Stimulated activated CD4-positive, alpha-beta T cell treated with anti-CD3 and anti-CD28 coated beads, Interleukin-1b, Interleukin-23, amount 100 ng/mL, for 48 hours (primary cell): ENCODE measurements at regions not wholly inside any gene's neighbourhood (a gene's known extent, or its start where the extent isn't known, plus 50 kb on each side); places are given as distances from the start of the nearest gene placed in this dataset.

Experiments
- DNase-seq: peaks from one replicate; pipeline ENCODE4 v3.0.0-alpha.2; 2020

- no peak for DNase-seq
Observed at GRCh38 chr4:112852601-112853000, 196.9 kb upstream of the ANK2 start.

GRCh38 chr4:112853662-112854256 lies 195.7 kb upstream of the ANK2 start:
- no peak for DNase-seq

- DNase-seq = no peak
Observed at GRCh38 chr4:112854420-112854819, 195.0 kb upstream of the ANK2 start.

- DNase-seq = no peak
Observed at GRCh38 chr4:112855058-112855457, 194.4 kb upstream of the ANK2 start.

GRCh38 chr4:112857461-112857860 lies 192.0 kb upstream of the ANK2 start:
- DNase-seq = no peak

DNA sequence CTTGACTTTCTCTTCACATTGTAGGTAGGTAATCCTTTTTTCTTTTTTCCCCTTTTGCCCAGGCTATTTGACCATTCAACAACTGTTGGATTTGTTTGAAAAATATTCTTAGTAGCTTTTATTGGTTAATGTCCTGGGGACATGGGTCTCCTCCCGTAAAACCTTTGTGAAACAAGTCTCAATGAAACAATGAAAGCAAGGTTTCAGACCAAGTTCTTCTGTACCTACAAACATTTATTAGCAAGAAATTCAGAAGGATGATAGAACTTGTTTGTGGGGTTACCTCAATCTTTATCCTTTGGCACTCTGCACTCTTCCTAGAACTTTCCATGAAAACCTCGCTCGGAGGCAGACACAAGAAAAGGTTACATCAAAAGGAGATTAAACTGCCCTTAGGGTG lies 190.7 kb upstream of the ANK2 start:
- no peak for DNase-seq

DNA sequence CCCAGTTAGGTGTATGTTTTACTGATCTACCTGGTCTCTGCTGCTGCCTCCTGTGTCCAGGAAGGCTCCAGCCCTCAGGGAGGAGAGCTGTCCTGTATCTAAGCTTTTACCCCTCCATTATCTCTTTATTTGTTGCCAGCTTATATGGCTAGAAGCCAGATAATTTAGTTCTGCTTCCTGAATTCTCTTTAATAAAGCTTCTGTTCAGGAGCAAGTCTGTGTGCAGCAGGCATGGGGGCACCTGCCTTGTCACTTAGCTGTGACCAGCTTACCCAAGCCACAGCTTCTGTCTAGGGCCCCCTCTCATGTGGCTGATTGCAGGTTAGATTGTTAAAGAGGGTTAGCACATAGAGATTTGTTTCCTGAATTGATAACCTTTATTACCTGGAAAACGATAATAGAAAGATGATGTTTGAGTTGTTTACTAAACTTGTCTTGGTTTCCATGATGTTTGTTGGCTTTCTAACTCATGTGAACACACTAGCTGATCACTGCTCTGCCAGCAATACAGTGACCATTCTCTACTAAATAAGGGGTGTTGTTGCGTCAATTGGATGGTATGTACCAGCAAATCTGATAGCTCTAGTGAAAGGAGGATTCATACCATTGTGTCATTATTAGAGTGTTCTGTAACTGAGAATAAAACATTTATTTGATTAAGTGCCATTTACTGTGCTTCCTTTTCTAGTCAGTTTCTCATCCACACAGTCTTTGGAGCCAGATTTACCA lies 189.8 kb upstream of the ANK2 start:
- DNase-seq = no peak

- no peak for DNase-seq
Observed at GRCh38 chr4:112860830-112861690, 188.4 kb upstream of the ANK2 start.

DNA sequence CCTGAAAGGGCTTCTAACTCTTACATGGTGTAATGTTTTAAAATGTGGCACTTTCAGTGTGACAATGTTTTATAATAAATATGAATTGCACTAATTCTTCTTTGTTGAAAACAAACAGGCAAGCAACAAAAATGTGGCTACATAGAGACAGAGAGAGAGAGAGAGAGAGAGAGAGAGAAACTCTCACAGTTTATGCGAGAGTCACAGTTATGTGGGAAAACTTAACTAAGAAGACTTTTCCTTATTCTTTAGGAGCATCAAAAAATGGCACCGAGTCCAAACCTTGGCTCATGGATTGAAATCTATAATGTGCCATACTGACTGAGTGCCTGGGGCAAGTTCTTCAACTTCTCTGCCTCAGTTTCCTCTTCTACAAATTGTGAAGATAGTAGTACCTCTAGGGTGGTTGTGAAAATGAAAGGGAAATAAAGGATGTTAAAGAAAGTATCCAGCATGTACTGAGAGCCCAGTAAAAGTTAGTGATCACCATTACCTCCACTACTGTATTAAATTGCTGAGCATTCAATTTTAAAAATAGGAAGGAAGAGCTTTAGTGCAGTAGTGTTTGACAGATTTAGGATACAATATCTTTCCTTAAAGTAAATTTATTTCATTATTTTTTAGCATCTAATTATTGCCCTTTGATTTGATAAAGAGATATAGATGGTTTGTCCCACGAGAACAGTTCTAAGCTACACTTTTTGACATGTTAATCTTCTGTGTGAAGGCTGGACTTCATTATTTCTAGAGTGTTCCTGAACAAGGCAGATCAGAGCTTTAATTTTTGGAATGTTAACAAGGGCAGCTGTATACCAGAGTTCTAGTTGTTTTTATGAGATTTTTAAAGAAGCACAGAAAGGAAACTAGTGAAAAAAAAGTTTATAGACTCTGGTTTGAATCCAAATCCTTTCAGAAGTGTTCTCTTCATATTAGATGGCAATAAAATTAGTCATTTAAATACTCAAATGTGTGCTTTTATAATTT lies 187.5 kb upstream of the ANK2 start:
- DNase-seq = no peak

GRCh38 chr4:112865443-112865842 lies 184.0 kb upstream of the ANK2 start:
- no peak for DNase-seq

DNA sequence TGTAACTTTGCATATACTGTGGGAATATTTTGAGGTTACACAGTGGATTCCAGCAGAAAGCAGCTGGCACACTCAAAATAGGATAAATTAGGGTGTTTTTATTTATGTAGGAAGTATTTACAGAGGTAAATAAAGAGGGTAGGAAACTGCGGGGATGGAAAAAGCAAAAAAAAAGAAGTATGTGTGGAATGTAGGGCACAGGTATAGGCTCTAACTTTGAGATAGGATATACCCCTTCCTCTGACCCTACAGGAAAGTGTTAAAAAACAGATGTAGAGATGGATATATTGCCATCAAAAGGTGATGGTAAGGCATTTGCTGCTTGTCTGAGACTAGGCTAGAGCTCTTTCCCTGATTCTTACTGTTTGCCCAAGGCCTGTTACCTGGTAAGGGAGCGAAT lies 173.1 kb upstream of the ANK2 start:
- DNase-seq = no peak

GRCh38 chr4:112881842-112882241 lies 167.6 kb upstream of the ANK2 start:
- DNase-seq = no peak

DNA sequence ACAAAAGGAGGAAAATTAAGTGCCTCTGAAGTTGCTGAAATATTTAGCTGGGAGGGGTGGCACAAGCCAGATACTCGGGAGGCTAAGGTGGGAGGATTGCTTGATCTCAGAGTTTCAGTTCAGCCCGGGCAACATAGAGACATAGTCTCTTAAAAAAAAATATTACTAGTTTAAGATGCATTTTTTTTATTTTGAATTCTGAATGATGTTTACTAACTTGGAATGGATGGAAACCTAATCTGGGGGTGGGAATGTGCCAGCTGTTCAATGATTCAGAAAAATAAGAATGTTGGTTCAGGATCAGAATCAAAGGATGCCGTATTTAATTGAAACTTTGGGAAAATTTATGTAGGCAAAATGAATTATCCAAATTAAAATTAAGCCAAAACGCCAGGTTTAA lies 167.2 kb upstream of the ANK2 start:
- no peak for DNase-seq

DNA sequence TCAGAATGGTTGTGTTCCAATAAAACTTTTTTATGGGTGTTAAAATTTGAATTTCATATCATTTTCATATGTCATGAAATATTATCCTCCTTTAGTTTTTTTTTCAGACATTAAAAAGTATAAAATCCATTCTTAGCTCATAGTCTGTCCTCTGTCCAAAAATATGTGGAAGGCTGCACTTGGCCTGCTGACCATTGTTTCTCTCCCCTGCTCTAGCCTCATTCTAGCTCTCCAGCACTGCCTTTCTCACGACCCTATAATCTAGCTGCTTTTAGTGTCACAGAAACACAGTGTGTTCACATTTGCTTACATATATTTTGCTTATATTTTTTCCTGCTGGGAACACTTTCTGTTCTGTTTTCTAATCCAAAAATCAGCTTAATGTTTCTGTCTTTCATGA lies 165.0 kb upstream of the ANK2 start:
- DNase-seq = no peak

- DNase-seq = no peak
Observed at GRCh38 chr4:112885897-112886296, 163.6 kb upstream of the ANK2 start.

- DNase-seq = no peak
Observed at GRCh38 chr4:112888622-112889021, 160.8 kb upstream of the ANK2 start.

DNA sequence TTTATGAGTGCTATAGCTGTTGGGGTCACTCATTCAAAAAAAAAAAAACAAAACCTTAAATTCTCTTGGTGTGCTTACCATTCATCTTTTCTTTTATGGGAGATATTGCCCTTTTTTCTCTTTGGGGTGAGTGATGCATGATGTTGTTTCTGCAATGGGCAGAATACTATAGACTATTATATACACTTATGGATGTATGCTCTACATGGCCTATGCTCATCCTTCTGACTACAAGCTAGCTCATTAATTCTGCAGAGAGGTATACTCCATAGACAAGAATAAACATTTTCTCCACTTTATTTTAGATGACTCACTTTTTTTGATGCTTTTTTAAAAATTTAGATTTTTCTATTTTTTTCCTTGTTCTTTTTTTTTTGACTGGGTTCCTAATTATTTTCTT lies 160.3 kb upstream of the ANK2 start:
- DNase-seq = no peak

DNA sequence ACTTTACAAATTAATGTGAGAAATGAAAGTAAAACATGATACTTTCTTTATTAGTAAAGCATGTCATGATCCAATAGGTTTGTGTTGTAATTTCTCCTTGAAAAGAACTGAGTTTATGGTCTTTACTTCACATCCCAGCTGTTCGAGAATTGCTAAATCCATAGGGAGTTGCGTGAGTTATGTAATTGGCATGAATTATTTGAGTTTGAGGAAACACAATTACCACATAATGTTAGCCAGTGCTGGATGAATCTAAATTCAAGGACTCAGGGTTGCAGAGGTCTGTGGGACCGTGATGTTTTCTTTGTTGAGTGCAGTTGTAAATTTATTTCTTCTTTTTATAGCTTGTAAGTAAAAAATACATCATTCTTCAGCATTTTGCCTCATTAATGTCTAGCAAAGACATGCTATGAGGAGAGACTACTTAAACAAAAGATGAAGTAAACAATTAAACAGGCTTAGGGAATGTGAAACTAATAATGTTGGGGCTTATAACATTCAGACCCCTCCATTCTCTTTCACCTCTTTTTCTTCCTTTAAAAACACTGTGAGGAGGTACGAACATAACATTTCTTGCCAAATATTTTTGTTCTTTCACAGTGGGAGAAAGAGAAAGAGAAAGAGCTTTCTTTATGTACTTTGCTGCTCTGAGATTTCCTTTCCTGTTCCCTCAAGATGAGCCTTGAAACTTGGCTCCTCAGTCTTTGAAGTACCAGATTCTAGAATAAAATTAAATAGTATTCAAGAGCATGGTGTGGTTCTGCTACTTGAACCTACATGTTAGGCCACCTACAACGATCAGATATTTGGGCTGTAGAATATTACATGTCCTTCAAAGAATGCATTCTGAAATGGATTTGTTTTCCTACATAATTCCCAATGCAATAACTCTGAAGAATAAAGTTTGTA lies 159.6 kb upstream of the ANK2 start:
- DNase-seq = no peak

DNA sequence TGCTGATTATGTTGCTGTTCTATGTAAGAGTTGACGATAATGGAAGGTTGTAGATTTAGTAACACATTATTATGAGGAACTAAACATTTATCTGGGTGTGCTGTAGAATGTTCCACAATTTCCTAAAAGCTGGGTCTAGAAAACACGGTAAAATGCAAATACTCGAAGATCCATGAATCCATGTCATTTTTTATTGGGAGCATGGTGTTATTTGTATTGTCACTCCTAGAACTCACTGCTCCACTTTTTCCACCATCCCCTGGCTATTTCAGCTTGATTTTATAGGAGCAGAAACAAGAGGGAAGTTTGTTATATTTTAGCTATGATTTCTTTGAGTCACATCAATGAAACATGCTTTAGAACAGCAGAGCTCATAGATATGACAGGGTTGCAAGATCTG lies 155.0 kb upstream of the ANK2 start:
- no peak for DNase-seq

- no peak for DNase-seq
Observed at GRCh38 chr4:112894951-112895350, 154.5 kb upstream of the ANK2 start.

DNA sequence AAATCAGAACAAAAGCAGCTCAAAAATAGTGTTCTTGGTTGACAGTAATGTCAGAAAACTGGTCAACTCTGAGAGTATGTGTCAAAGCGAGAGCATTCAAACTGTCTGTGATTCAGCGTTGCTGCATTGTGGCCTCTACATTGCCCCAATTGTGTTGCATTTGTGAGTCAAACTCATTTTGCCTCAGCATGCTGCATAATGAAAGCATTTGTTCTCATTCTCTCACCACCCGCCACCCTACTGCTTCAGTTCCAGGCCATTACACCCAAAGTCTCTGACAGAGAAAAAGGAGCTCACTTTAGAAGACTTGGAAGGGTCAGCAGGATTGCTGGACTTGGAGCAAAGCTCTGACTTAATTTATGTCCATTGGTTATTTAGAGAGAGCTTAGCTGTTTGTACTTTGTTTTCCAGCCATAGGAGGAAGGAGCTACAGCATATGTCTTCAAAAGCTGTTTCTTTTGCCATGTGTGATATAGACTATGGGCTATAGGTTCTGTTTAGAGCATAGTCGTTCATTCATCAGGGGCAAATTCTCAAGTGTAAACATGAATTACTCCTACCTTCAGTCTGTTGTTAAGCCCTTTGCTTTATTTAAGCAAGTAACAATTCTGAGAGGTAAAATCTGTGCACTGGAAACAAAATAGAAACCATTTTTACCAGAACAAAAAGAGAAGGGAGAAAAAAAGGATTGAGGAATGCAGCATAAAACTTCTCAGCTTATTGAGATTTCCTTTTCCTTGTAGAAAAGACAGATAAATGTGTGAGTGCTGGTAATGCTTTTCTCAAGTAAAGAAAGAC lies 153.4 kb upstream of the ANK2 start:
- peak; percentile 8 for DNase-seq
